Adrenal gland (tissue), 9 donors: ENCODE measurements at regions not wholly inside any gene's neighbourhood (a gene's known extent, or its start where the extent isn't known, plus 50 kb on each side); places are given as distances from the start of the nearest gene placed in this dataset.

Experiments used
- DNase-seq, 7 donors: peaks; one replicate each; pipeline ENCODE4 v3.0.0-alpha.2; 2019 to 2020
- H3K27ac ChIP-seq, 5 donors: fragments of 200-600 bp; sonication (generic) in 4 of 5; 1 replicate in 3 of 5; 2 replicates in 2 of 5; pipeline versions ENCODE4 v1.5.1 to v1.8.0; 2016 to 2020; ENCODE audit warnings: mild to moderate bottlenecking in 1 of 5
- H3K27me3 ChIP-seq: fragments of 200-600 bp; 2 replicates; pipeline ENCODE4 v1.8.0; 2021
- H3K36me3 ChIP-seq, 2 donors: fragments of 200-600 bp; replicated peaks in 1 of 2; 1 replicate in 1 of 2; 2 replicates in 1 of 2; pipeline versions ENCODE4 v1.5.1 to v1.8.0; 2018 to 2022
- H3K4me1 ChIP-seq, 2 donors: fragments of 200-600 bp; replicated peaks in 1 of 2; 1 replicate in 1 of 2; 2 replicates in 1 of 2; pipeline versions ENCODE4 v1.5.1 to v1.8.0; 2018 to 2021
- H3K4me3 ChIP-seq, 4 donors: fragments of 200-600 bp; sonication (generic) in 3 of 4; one replicate each; pipeline ENCODE4 v1.5.1; 2016 to 2018
- H3K9me3 ChIP-seq, 3 donors: fragments of 200-600 bp; sonication (generic) in 1 of 3; replicated peaks in 1 of 3; 1 replicate in 2 of 3; 2 replicates in 1 of 3; pipeline versions ENCODE4 v1.5.1 to v1.8.0; 2016 to 2021
- CTCF ChIP-seq, 6 experiments: fragments of 450-650 bp in 4 of 6; fragments of 200-600 bp in 2 of 6; sonication (generic) in 1 of 6; IDR thresholded peaks; 1 replicate in 5 of 6; 2 replicates in 1 of 6; pipeline versions ENCODE4 v1.5.1 to v1.8.0; 2016 to 2021; ENCODE audit warnings: antibody characterized with exemption in 6 of 6, mild to moderate bottlenecking in 2 of 6, moderate library complexity in 1 of 6
- POLR2A ChIP-seq, 2 donors: fragments of 450-650 bp; IDR thresholded peaks; one replicate each; pipeline ENCODE4 v1.6.1; 2017; ENCODE audit warnings: antibody characterized with exemption in 2 of 2, mild to moderate bottlenecking in 2 of 2, moderate library complexity in 1 of 2
- WGBS, 4 donors: extraction: QIAGEN DNeasy Blood & Tissue Kit in 2 of 4; methylation state at CpG; one replicate each; pipeline versions ENCODE4 v1.1.5 to v1.1.7; 2013 to 2017; 5-methylcytosine and 5-hydroxymethylcytosine counted together
- intact Hi-C, 2 donors: fragments of 100-400 bp; cut with DNase I; formaldehyde crosslinking; loops; one replicate each; pipeline versions ENCODE4 v1.14.1 to v1.15.0; 2022 to 2023
- donor health status: healthy with polysubstance abuse.
- donor health status: Bipolar disorder and iron deficiency.
- donor health status: DM: yes; HTN: yes; CAD: no.
- donor health status: DM: no; HTN: no; CAD: no.
- donor health status: DM: no; HTN: no; CAD: no.

- no peak for DNase-seq
- H3K4me3 ChIP-seq = no peak overlapping the region
- H3K36me3 ChIP-seq = no peaks in the 10 kb centered on the region
- intact Hi-C loops = no loop called here
- TF ChIP-seq POLR2A (IDR thresholded peaks at IDR 0.05) (no peak), CTCF (IDR thresholded peaks at IDR 0.05) (no peak)
- no peak overlapping the region for H3K27ac ChIP-seq
- H3K27me3 ChIP-seq = no peaks in the 10 kb centered on the region
- no peaks in the 10 kb centered on the region for H3K4me1 ChIP-seq
- no peaks in the 10 kb centered on the region for H3K9me3 ChIP-seq
- WGBS, 4 donors = 77 to 83% (median 80%) methylated on average over 7 to 10 of the region's 10 CpGs
These were observed 317.3 kb downstream of the DCDC2C start for GRCh38 chr2:4020649-4021048.

- WGBS, 4 donors = 30 to 74% (median 68%) methylated on average over 1 to 5 of the region's 5 CpGs
- Histone ChIP-seq H3K36me3 (no peaks in the 10 kb centered on the region), H3K4me1 (no peaks in the 10 kb centered on the region), H3K27ac (no peak overlapping the region), H3K9me3 (no peaks in the 10 kb centered on the region), H3K27me3 (no peaks in the 10 kb centered on the region), H3K4me3 (no peak overlapping the region)
- DNase-seq = no peak
- TF ChIP-seq CTCF (IDR thresholded peaks at IDR 0.05) (no peak), POLR2A (IDR thresholded peaks at IDR 0.05) (no peak)
- intact Hi-C loops = no loop called here
These were observed 321.2 kb downstream of the DCDC2C start for GRCh38 chr2:4024605-4025004.

GRCh38 chr2:4029081-4029480 lies 325.7 kb downstream of the DCDC2C start:
- no peak for DNase-seq
- 61 to 67% (median 65%) methylated on average over 2 of the region's 2 CpGs for WGBS, 4 donors
- Histone ChIP-seq H3K9me3 (no peaks in the 10 kb centered on the region), H3K4me3 (no peak overlapping the region), H3K36me3 (no peaks in the 10 kb centered on the region), H3K27me3 (no peaks in the 10 kb centered on the region), H3K4me1 (no peaks in the 10 kb centered on the region), H3K27ac (no peak overlapping the region)
- intact Hi-C loops = no loop called here
- TF ChIP-seq POLR2A (IDR thresholded peaks at IDR 0.05) = no peak
- no peak for TF ChIP-seq CTCF (IDR thresholded peaks at IDR 0.05)

GRCh38 chr2:4039896-4040295 lies 336.5 kb downstream of the DCDC2C start:
- intact Hi-C loops = no loop called here
- Histone ChIP-seq H3K4me3 (no peak overlapping the region), H3K27ac (no peak overlapping the region), H3K27me3 (no peaks in the 10 kb centered on the region), H3K9me3 (no peaks in the 10 kb centered on the region), H3K4me1 (no peaks in the 10 kb centered on the region), H3K36me3 (no peaks in the 10 kb centered on the region)
- TF ChIP-seq CTCF (IDR thresholded peaks at IDR 0.05) (no peak), POLR2A (IDR thresholded peaks at IDR 0.05) (no peak)
- no peak for DNase-seq
- WGBS, 4 donors = 53 to 73% (median 59%) methylated on average over 6 to 7 of the region's 7 CpGs
